ENCODE measurements at regions not wholly inside any gene's neighbourhood (a gene's known extent, or its start where the extent isn't known, plus 50 kb on each side); places are given as distances from the start of the nearest gene placed in this dataset.

GRCh38 chr4:82225030-82225429, 148.8 kb downstream of the HNRNPD start:
- Histone ChIP-seq H3K4me3 (ENCODE audit: low read depth, low read length) (no peak overlapping the region), H3K27ac (ENCODE audit: low read depth, low read length) (no peak overlapping the region), H3K27me3 (ENCODE audit: control insufficient read depth, insufficient read depth, low read length) (no peaks in the 10 kb centered on the region), H3K9me3 (ENCODE audit: control insufficient read depth, insufficient read depth, low read length) (no peaks in the 10 kb centered on the region), H3K4me1 (ENCODE audit: control insufficient read depth, insufficient read depth, low read length) (no peaks in the 10 kb centered on the region), H3K36me3 (ENCODE audit: control insufficient read depth, insufficient read depth, low read length) (no peaks in the 10 kb centered on the region)
- no CpG with 5 or more reads among the region's 2 CpGs for WGBS (ENCODE audit: insufficient coverage)
- peak in 1 of 6 donors; percentile 6 for DNase-seq (ENCODE audit: low read depth in 4 of 6, low spot score in 6 of 6)

DNA sequence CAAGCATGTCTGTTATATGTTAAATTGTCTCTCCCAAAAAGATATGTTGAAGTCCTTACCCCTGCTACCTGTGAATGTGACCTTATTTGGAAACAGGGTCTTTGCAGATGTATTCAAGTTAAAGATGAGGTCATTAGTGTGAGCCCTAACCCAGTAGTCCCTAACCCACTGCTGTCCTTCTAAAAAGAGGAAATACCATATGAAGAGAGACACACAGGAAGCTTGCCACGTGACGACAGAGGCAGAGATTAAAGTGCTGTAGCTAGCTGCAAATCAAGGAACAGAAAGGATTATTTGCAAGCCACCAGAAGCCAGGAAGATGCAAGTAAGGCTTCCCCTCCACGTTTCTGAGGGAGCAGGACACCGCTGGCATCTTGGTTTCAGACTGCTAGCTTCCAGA, 150.1 kb downstream of the HNRNPD start:
- no peaks in the 10 kb centered on the region for H3K27me3 ChIP-seq (ENCODE audit: control insufficient read depth, insufficient read depth, low read length)
- WGBS (ENCODE audit: insufficient coverage): 33% methylated on average over 4 of the region's 4 CpGs
- H3K27ac ChIP-seq (ENCODE audit: low read depth, low read length): no peak overlapping the region
- H3K4me1 ChIP-seq (ENCODE audit: control insufficient read depth, insufficient read depth, low read length): no peaks in the 10 kb centered on the region
- H3K36me3 ChIP-seq (ENCODE audit: control insufficient read depth, insufficient read depth, low read length): no peaks in the 10 kb centered on the region
- no peak overlapping the region for H3K4me3 ChIP-seq (ENCODE audit: low read depth, low read length)
- peak in 1 of 6 donors; percentile 14 for DNase-seq (ENCODE audit: low read depth in 4 of 6, low spot score in 6 of 6)
- H3K9me3 ChIP-seq (ENCODE audit: control insufficient read depth, insufficient read depth, low read length): no peaks in the 10 kb centered on the region

DNA sequence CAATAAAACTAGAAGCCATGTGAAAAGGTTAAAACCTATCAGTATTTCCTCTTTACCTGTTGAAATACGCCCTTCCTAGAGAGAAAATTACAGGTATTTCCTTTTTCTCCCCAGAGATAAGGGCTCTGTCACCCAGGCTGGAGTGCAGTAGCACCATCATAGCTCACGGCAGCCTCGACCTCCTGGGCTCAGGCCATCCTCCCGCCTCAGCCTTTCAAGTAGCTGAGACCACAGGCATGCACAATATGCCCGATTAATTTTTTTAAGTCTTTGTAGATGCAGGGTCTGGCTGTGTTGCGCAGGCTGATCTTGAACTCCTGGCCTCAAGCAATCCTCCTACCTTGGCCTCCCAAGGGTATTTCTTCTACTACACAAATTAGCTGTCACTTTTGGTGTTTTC, 154.4 kb downstream of the HNRNPD start:
- H3K27me3 ChIP-seq (ENCODE audit: control insufficient read depth, insufficient read depth, low read length): no peaks in the 10 kb centered on the region
- H3K36me3 ChIP-seq (ENCODE audit: control insufficient read depth, insufficient read depth, low read length): no peaks in the 10 kb centered on the region
- H3K27ac ChIP-seq (ENCODE audit: low read depth, low read length): no peak overlapping the region
- no peak overlapping the region for H3K4me3 ChIP-seq (ENCODE audit: low read depth, low read length)
- H3K9me3 ChIP-seq (ENCODE audit: control insufficient read depth, insufficient read depth, low read length): no peaks in the 10 kb centered on the region
- no peaks in the 10 kb centered on the region for H3K4me1 ChIP-seq (ENCODE audit: control insufficient read depth, insufficient read depth, low read length)
- DNase-seq (ENCODE audit: low read depth in 4 of 6, low spot score in 6 of 6): no peak
- WGBS (ENCODE audit: insufficient coverage): 92% methylated on average over 4 of the region's 6 CpGs

DNA sequence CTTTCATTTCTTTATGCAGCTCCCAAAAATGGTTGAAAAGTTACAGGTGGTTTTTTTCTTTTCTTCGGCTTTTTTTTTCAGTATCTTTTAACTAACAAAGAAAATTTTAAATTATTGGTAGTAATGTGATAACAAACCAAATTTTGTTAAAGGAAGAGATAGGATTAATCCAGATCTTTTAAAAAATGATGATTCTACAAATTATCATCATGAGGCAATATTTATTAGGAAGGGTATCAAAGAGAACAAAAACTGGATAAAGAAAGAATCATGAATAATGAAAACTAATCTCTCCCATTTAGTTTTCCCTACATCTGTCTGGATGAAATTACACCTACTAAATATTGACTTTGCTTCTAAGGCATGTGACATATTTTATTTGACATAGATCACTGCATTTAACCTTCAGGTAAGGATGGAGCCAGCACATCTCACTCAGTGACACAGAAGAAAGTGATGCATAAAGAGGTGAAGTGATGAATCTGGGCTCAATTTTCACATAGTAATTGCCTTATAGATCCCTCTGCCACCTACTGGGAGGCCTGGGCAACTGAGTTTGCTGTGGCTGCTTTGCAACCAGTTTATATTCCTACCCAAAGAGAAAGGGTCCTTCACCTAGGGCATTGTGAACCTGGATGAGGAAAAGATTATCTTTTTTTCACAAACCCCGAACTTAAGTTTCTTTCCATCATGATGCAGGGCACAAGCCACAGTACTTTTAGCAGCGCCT, 155.6 kb downstream of the HNRNPD start:
- Histone ChIP-seq H3K27me3 (ENCODE audit: control insufficient read depth, insufficient read depth, low read length) (no peaks in the 10 kb centered on the region), H3K9me3 (ENCODE audit: control insufficient read depth, insufficient read depth, low read length) (no peaks in the 10 kb centered on the region), H3K4me3 (ENCODE audit: low read depth, low read length) (no peak overlapping the region), H3K36me3 (ENCODE audit: control insufficient read depth, insufficient read depth, low read length) (no peaks in the 10 kb centered on the region), H3K27ac (ENCODE audit: low read depth, low read length) (no peak overlapping the region), H3K4me1 (ENCODE audit: control insufficient read depth, insufficient read depth, low read length) (no peaks in the 10 kb centered on the region)
- DNase-seq (ENCODE audit: low read depth in 4 of 6, low spot score in 6 of 6): peak in 2 of 6 donors; percentile 19 to 55
- 100% methylated on average over 2 of the region's 3 CpGs for WGBS (ENCODE audit: insufficient coverage)

DNA sequence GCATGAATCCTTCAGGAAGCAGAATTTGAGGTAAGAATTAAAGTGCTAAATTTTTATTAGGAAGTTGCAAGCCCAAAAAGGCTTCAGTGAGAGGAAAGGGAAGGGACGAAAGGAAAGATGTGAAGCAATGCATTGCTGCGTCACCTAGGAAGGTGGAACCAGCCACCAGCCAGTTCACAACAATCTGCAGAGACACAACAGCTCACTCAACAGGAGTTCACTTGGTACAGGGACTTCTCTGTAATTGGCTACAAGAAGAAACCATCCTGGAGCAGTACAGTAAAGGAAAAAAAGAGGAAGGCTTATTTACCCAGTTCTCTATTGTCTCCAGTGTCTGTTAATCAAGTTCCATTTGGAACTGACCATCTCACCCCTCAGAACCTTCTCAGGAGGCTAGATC, 157.6 kb downstream of the HNRNPD start:
- H3K4me1 ChIP-seq (ENCODE audit: control insufficient read depth, insufficient read depth, low read length): no peaks in the 10 kb centered on the region
- H3K27me3 ChIP-seq (ENCODE audit: control insufficient read depth, insufficient read depth, low read length): no peaks in the 10 kb centered on the region
- H3K9me3 ChIP-seq (ENCODE audit: control insufficient read depth, insufficient read depth, low read length): no peaks in the 10 kb centered on the region
- no peak overlapping the region for H3K27ac ChIP-seq (ENCODE audit: low read depth, low read length)
- no peak for DNase-seq (ENCODE audit: low read depth in 4 of 6, low spot score in 6 of 6)
- no peaks in the 10 kb centered on the region for H3K36me3 ChIP-seq (ENCODE audit: control insufficient read depth, insufficient read depth, low read length)
- no peak overlapping the region for H3K4me3 ChIP-seq (ENCODE audit: low read depth, low read length)
- WGBS (ENCODE audit: insufficient coverage): no CpG with 5 or more reads among the region's 2 CpGs

DNA sequence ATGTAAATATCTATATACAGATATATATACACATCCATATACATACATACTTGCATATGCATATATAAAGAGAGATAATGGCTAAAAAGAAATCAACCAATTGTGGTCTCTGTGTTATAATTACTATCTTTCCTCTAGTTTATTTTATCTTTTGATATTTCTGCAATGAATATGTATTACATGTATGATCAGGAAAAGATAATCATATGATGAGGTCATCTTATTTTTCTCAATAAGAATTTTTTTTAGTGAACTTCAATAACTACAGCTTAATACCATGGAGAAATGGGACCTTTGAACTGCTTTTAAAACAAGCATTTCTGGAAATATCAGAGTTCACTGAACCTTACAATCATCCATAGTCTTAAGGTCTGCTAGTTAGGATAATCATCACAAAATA, 158.0 kb downstream of the HNRNPD start:
- no peaks in the 10 kb centered on the region for H3K36me3 ChIP-seq (ENCODE audit: control insufficient read depth, insufficient read depth, low read length)
- no peak overlapping the region for H3K27ac ChIP-seq (ENCODE audit: low read depth, low read length)
- no peaks in the 10 kb centered on the region for H3K4me1 ChIP-seq (ENCODE audit: control insufficient read depth, insufficient read depth, low read length)
- no peak for DNase-seq (ENCODE audit: low read depth in 4 of 6, low spot score in 6 of 6)
- H3K4me3 ChIP-seq (ENCODE audit: low read depth, low read length): no peak overlapping the region
- no peaks in the 10 kb centered on the region for H3K9me3 ChIP-seq (ENCODE audit: control insufficient read depth, insufficient read depth, low read length)
- H3K27me3 ChIP-seq (ENCODE audit: control insufficient read depth, insufficient read depth, low read length): no peaks in the 10 kb centered on the region

- no peaks in the 10 kb centered on the region for H3K9me3 ChIP-seq (ENCODE audit: control insufficient read depth, insufficient read depth, low read length)
- no peaks in the 10 kb centered on the region for H3K36me3 ChIP-seq (ENCODE audit: control insufficient read depth, insufficient read depth, low read length)
- no peak for DNase-seq (ENCODE audit: low read depth in 4 of 6, low spot score in 6 of 6)
- no peaks in the 10 kb centered on the region for H3K27me3 ChIP-seq (ENCODE audit: control insufficient read depth, insufficient read depth, low read length)
- no peak overlapping the region for H3K27ac ChIP-seq (ENCODE audit: low read depth, low read length)
- no peak overlapping the region for H3K4me3 ChIP-seq (ENCODE audit: low read depth, low read length)
- no peaks in the 10 kb centered on the region for H3K4me1 ChIP-seq (ENCODE audit: control insufficient read depth, insufficient read depth, low read length)
- no CpG with 5 or more reads among the region's 1 CpG for WGBS (ENCODE audit: insufficient coverage)
These were observed 158.8 kb downstream of the HNRNPD start for GRCh38 chr4:82215039-82215438.

- no CpG with 5 or more reads among the region's 5 CpGs for WGBS (ENCODE audit: insufficient coverage)
- no peaks in the 10 kb centered on the region for H3K36me3 ChIP-seq (ENCODE audit: control insufficient read depth, insufficient read depth, low read length)
- no peaks in the 10 kb centered on the region for H3K9me3 ChIP-seq (ENCODE audit: control insufficient read depth, insufficient read depth, low read length)
- no peak overlapping the region for H3K4me3 ChIP-seq (ENCODE audit: low read depth, low read length)
- no peaks in the 10 kb centered on the region for H3K4me1 ChIP-seq (ENCODE audit: control insufficient read depth, insufficient read depth, low read length)
- peak in 1 of 6 donors; percentile 35 for DNase-seq (ENCODE audit: low read depth in 4 of 6, low spot score in 6 of 6)
- no peak overlapping the region for H3K27ac ChIP-seq (ENCODE audit: low read depth, low read length)
- H3K27me3 ChIP-seq (ENCODE audit: control insufficient read depth, insufficient read depth, low read length): no peaks in the 10 kb centered on the region
These were observed 160.0 kb downstream of the HNRNPD start for GRCh38 chr4:82213485-82214417.

DNA sequence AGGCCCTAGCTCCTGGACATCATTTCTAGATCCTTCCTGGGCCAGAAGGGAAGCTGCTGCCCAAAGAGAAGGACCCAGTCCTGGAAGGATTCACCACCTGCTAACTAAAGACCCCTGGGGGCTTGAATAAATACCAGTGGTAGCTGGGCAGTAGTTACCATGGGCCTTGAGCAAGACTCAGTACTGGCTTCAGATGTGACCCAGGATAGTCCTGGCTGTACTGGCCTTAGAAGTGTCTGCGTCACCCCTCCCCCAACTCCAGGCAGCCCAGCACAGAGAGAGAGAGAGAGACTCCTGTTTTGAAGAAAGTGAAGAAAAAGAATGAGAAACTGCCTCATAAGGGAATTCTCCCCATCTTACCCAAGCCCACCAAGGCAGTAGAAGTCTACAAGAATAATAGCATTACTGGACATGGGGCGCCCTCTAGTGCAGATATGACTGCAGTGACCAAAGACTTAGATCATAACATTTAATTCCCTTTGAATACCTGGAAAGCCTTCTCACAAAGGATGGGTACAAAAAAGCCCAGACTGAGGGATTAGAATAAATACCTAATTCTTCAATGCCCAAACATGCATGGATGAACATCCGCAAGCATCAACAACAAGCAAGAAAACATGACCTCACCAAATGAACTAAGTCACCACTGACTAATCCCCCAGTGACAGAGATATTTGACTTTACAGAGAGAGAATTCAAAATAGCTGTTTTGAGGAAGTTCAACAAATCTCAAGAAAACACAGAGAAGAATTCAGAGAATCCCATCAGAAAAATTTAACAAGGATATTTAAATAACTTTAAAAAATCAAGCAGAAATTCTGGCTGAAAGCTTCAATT, 171.8 kb downstream of the HNRNPD start:
- H3K4me1 ChIP-seq (ENCODE audit: control insufficient read depth, insufficient read depth, low read length): peaks cover 3% of the 10 kb centered on the region
- peaks cover 3% of the 10 kb centered on the region for H3K9me3 ChIP-seq (ENCODE audit: control insufficient read depth, insufficient read depth, low read length)
- H3K36me3 ChIP-seq (ENCODE audit: control insufficient read depth, insufficient read depth, low read length): no peaks in the 10 kb centered on the region
- 100% methylated on average over 1 of the region's 3 CpGs for WGBS (ENCODE audit: insufficient coverage)
- no peak overlapping the region for H3K27ac ChIP-seq (ENCODE audit: low read depth, low read length)
- no peaks in the 10 kb centered on the region for H3K27me3 ChIP-seq (ENCODE audit: control insufficient read depth, insufficient read depth, low read length)
- peak in 2 of 6 donors; percentile 48 to 52 for DNase-seq (ENCODE audit: low read depth in 4 of 6, low spot score in 6 of 6)
- H3K4me3 ChIP-seq (ENCODE audit: low read depth, low read length): no peak overlapping the region

Measured in spinal cord (tissue), 9 donors.